ENCODE measurements at regions not wholly inside any gene's neighbourhood (a gene's known extent, or its start where the extent isn't known, plus 50 kb on each side); places are given as distances from the start of the nearest gene placed in this dataset.

DNA sequence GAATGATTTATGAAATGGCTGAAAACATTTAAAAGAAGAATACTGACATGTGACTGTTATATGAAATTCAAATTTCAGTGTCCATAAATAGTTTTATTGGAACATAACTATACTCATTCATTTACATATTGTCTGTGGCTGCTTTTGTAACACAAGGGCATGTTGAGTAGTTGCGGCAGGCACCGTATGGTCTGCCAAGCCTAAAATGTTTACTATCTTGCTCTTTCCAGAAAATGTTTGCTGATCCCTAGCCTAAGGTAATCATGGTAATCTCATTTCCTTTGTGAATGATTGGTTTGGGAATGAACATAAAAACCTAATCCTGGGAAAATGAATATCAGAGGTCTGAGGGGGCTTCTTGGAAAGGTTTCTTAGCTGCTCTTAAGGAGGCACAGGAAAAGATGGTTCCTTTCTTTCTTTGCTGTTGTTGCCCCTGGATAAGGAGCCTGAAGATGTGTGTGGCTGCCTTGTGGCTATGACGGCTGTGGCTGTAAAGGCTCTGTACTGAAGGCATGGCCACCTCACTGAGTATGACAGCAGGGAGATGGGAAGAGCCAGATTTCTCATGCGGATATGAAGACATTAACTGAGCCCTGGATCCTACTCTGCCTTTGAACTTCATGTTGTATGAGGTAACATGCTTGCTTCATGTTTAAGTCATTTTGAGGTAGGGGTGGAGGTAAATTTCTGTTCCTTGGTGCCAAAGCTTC, 419.4 kb upstream of the CLINT1 start:
- no peak for TF ChIP-seq CTCF (IDR thresholded peaks at IDR 0.05)
- Histone ChIP-seq H3K27me3 (no peaks in the 10 kb centered on the region), H3K27ac (no peak overlapping the region), H3K36me3 (no peaks in the 10 kb centered on the region), H3K9me3 (no peaks in the 10 kb centered on the region), H3K4me3 (no peak overlapping the region), H3K4me1 (no peaks in the 10 kb centered on the region)
- intact Hi-C loops (cut with DNase I; ENCODE audit: low total_unique reads) = no loop called here
- DNase-seq = no peak

GRCh38 chr5:158277276-158277675, 418.3 kb upstream of the CLINT1 start:
- intact Hi-C loops (cut with DNase I; ENCODE audit: low total_unique reads) = no loop called here
- no peak overlapping the region for H3K4me3 ChIP-seq
- H3K27ac ChIP-seq = no peak overlapping the region
- no peak for DNase-seq
- H3K27me3 ChIP-seq = no peaks in the 10 kb centered on the region
- H3K36me3 ChIP-seq = no peaks in the 10 kb centered on the region
- no peaks in the 10 kb centered on the region for H3K4me1 ChIP-seq
- no peaks in the 10 kb centered on the region for H3K9me3 ChIP-seq
- no peak for TF ChIP-seq CTCF (IDR thresholded peaks at IDR 0.05)

DNA sequence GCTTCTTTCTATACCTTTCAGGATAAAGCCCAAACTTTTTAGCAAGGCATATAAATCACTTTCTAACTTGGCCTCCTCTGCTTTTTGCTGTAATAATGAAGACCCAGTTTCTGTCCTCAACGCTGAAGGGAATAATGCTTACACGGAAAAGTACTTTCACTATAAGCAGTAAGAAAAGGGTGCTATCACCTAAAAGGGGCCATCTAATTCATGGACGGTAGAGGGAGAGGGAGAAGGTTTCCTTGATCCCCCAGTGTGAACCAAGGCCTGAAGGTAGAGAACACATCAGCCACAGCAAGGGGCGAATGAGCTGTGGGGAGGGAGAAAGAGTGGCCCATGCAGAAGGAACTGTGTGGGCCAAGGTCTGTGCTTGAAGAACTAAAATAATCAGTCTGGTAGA, 417.7 kb upstream of the CLINT1 start:
- no peak for TF ChIP-seq CTCF (IDR thresholded peaks at IDR 0.05)
- intact Hi-C loops (cut with DNase I; ENCODE audit: low total_unique reads) = no loop called here
- no peaks in the 10 kb centered on the region for H3K27me3 ChIP-seq
- no peak overlapping the region for H3K27ac ChIP-seq
- DNase-seq = no peak
- no peaks in the 10 kb centered on the region for H3K4me1 ChIP-seq
- H3K9me3 ChIP-seq = no peaks in the 10 kb centered on the region
- H3K36me3 ChIP-seq = no peaks in the 10 kb centered on the region
- no peak overlapping the region for H3K4me3 ChIP-seq

GRCh38 chr5:158275511-158275910, 416.6 kb upstream of the CLINT1 start:
- H3K27ac ChIP-seq = no peak overlapping the region
- H3K9me3 ChIP-seq = no peaks in the 10 kb centered on the region
- no peak for DNase-seq
- H3K4me1 ChIP-seq = no peaks in the 10 kb centered on the region
- no peak overlapping the region for H3K4me3 ChIP-seq
- no peak for TF ChIP-seq CTCF (IDR thresholded peaks at IDR 0.05)
- intact Hi-C loops (cut with DNase I; ENCODE audit: low total_unique reads) = no loop called here
- H3K27me3 ChIP-seq = no peaks in the 10 kb centered on the region
- H3K36me3 ChIP-seq = no peaks in the 10 kb centered on the region

DNA sequence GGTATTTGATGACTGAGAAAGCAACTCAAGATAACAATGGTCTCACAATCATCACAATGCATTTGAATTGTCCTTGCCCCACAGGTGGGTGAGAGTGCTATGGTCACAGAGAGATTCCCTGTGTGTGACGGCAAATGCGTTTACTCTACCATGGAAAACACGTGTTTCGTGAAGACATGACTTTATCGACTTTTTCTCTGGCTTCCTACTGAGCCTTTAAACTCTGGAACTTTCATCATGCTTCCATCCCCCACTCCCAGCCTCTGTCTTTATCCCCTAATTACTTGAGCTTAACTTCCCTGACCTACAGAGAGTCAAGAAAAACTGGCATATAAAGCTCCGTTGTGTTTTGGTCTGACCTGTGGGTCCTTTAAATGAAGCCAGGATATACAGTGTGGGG, 414.1 kb upstream of the CLINT1 start:
- H3K27ac ChIP-seq = no peak overlapping the region
- no peaks in the 10 kb centered on the region for H3K36me3 ChIP-seq
- no peak for DNase-seq
- peaks cover 0 to 2% (median 0%) of the 10 kb centered on the region in 3 donors for H3K9me3 ChIP-seq
- no peaks in the 10 kb centered on the region for H3K27me3 ChIP-seq
- H3K4me1 ChIP-seq = no peaks in the 10 kb centered on the region
- H3K4me3 ChIP-seq = no peak overlapping the region
- intact Hi-C loops (cut with DNase I; ENCODE audit: low total_unique reads) = no loop called here
- TF ChIP-seq CTCF (IDR thresholded peaks at IDR 0.05) = no peak

GRCh38 chr5:158272409-158272808, 413.5 kb upstream of the CLINT1 start:
- Histone ChIP-seq H3K27ac (no peak overlapping the region), H3K36me3 (no peaks in the 10 kb centered on the region), H3K9me3 (peaks cover 0 to 9% (median 3%) of the 10 kb centered on the region in 3 donors), H3K4me1 (no peaks in the 10 kb centered on the region), H3K4me3 (no peak overlapping the region), H3K27me3 (no peaks in the 10 kb centered on the region)
- TF ChIP-seq CTCF (IDR thresholded peaks at IDR 0.05) = no peak
- intact Hi-C loops (cut with DNase I; ENCODE audit: low total_unique reads) = no loop called here
- no peak for DNase-seq

All from tibial artery (tissue), 4 donors.